GM18870 (cell line): ENCODE measurements at regions not wholly inside any gene's neighbourhood (a gene's known extent, or its start where the extent isn't known, plus 50 kb on each side); places are given as distances from the start of the nearest gene placed in this dataset.

Experiments used
- ATAC-seq: cut with Tn5 transposase; IDR thresholded peaks from one replicate; pipeline ENCODE4 v1.9.1; 2021; ENCODE audit warnings: moderate library complexity; ENCODE audit not compliant: unreplicated experiment

DNA sequence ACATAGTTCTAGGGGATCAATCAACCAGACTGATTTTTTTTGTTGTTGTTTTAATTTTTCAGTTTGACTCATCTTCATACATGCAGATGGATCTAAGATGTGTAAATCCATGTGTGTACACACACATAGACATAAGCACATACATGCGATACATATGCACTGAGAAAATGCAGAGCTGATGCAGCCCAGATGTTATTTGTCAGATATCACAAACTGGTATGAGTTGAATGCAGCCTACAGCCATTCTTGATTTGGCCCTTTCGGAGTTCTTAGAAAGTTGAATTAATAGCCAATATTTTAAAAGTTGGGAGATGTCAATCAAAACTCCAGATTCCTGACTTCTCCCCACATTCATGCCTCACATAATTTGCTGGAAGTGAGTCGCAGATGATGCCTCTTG, 180.4 kb downstream of the SPATA18 start:
- no peak for ATAC-seq

- no peak for ATAC-seq
These were observed 183.7 kb downstream of the SPATA18 start for GRCh38 chr4:52234561-52235440.

DNA sequence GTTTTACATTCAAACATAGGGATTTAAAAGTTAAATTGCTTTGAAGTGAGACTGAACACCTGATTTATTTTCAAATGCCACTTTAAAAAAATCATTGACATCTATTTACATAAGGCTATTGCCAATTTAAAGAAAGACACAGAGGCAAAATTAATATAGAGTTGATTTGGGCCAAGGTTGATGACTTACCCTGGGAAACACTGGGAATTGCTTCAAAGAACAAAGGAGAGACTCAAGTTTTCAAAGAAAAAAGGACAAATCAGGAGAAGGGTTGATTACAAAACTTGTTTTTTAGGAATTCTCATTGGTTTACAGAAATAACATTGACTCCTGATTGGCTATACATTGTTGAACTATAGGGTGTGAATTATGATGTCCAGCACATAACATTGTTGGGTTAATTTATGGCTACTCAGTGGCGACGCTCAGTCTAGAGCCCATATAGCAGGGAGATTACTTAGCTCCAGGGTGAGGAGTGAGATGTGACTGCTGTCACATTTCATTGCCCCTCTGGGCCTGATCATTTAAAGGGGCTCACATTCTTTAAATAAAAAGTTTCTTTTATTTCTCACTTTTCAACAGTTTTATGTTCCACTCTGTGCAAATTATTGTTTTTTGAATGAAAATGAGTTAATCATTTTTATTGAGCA, 184.6 kb downstream of the SPATA18 start:
- no peak for ATAC-seq

GRCh38 chr4:52241916-52242315, 190.8 kb downstream of the SPATA18 start:
- ATAC-seq, result no peak

- no peak for ATAC-seq
These were observed 192.3 kb downstream of the SPATA18 start for GRCh38 chr4:52243367-52243766.

DNA sequence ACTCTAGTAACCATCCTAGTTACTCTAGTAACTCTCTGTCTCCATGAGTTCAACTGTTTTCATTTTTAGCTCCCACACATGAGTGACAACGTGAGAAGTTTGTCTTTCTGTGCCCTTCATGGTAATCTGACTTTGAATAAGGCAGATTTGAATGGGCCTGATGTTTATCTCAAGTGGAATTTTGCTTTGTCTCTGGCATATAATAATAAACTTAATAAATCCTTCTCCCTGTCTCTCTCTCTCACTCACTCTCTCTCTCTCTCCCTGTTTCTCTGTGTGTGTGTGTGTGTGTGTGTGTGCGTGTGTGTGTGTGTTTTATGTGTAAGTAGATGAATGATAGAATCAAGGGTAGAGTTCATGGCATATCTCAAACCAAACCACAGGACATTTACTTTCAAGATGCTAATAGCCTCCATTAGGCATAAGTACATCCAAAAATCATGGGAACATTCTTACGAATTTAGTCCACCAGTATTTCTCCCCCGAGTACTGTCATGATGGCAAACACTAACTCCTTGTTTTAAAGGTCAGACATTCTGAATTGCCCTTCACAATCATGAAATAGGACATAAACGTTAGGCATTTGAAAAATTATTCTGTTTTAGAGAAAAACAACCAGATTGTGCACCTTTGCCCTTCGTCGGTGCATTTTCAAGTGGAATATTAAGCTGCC, 193.1 kb downstream of the SPATA18 start:
- no peak for ATAC-seq

- ATAC-seq, result no peak
These were observed 193.7 kb downstream of the SPATA18 start for GRCh38 chr4:52244848-52245247.

- no peak for ATAC-seq
These were observed 195.7 kb downstream of the SPATA18 start for GRCh38 chr4:52246827-52247226.

DNA sequence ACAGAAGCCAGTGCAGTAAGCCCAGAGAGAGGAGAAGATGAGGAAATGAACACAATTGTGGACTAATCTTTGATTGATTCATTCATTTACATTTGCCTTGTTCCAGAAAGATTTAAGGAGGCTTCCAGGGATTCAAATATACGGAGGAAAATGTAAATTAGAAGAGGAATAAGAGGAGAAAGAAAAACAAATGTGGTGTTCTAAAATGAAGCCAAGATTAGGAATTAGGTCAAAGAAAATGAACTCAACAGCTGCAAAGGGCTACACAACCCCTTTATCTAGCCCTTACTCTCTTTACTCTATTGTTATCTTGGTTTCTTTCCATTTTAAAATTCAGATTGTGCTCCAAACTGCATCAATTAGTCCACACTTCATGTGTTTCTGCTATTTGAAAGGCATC, 196.8 kb downstream of the SPATA18 start:
- no peak for ATAC-seq

- ATAC-seq, result no peak
These were observed 197.7 kb downstream of the SPATA18 start for GRCh38 chr4:52248820-52249219.

DNA sequence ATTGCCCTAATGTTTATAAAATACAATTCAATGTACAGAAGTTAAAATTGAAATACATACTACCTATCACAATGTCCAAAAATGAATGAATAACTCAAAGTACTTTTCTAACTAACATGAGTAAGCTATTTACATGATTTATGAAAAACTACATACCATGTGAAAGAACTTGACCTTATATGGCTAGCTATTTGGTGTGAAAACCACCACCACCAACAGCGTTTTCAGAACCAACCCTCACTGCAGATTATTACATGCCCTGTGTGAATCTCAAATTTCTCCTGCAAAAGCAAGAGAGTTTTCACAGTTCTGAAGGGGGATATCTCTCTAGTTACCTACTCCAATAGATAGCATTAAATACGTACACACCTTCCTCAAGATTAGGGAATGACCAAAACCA, 198.5 kb downstream of the SPATA18 start:
- ATAC-seq, result no peak

DNA sequence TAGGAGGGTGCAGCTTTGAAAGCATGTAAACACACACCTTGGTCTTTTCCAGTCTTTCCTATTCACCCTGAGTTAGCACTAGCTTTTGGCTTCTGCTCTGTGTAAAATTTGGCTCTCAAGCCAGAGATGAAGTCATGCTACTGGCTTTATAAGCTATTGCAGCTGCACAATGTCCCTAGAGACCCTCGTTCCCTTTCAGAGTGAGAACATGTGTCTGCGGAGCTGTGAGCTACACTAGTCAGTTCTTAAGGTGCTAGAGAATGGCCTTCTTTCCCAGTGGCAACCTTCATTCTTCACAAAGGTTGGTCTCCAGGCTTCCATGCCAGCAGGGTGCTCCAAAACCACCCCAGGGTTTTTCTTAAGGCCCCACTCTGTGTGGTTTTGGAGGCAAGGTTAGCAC, 199.1 kb downstream of the SPATA18 start:
- no peak for ATAC-seq

GRCh38 chr4:52251864-52252263, 200.8 kb downstream of the SPATA18 start:
- no peak for ATAC-seq

DNA sequence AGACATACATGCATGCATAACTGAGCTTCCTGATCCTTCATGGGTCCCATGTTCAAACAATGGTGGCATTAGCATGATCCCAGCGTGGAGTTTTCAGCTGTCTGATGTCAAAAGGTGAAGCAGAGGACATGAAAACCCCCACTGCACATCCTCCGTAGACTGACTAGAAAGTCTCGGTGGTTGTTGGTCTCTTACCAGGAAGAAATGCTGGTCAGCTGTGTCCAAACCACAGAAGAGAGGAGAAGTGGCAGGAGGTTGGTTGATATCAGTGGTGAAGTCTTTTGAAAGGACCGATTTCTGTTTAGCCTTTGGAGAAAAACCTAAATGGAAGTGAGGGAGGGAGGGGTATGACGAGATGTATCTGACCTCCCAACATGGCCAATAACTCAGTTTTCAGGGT, 201.9 kb downstream of the SPATA18 start:
- ATAC-seq, result no peak

DNA sequence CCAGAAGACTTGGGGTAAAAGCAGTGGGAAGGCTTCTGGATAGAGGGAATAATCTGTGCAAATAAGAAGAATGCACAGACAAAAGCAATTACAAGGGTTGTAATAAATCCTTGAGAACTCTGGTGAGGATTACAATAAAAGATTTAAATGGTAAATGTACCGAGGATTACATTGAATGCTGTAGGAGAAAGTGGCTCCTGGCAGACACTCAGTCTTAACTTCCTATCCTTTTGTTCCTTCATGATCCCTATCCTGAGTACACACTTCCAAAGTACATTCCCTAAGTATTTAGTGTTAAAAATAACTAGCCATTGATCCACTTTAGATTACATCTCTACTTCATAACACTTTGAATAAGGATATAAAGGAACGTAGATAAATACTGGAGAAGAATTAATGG, 205.4 kb downstream of the SPATA18 start:
- no peak for ATAC-seq

- no peak for ATAC-seq
These were observed 208.9 kb downstream of the SPATA18 start for GRCh38 chr4:52259978-52260377.

DNA sequence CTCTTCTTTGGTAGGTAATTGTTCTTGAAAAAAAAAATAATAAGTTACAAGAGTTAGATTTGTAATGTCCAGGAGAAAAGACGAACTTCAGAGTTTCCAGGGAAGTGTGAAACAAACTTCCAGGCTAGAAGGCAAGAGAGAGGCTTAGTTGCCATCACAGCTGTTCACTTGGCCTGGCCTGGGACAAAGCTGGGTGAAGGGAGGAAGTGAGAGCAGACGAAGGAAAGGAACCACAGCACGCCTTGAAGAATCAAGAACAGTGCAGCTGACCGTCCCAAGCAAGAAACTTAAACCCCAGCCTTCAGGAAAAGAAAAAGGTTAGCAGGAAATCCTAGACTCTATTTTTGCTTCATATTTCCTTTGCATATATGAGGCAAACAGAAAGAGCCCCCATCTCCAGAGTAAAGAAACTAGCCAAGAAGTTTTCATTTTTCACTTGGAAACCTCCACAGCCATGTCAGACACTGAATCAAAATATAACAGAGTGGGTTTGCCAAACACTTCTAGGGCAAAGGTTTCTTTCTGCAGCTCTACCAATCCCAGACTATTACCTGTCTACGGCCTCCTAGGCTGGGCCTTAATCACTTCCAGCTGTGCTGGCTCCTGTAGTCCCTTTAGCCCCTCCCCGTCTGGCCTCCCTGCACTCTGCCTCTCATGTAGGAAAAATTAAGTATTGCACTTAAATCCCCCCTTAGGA, 209.6 kb downstream of the SPATA18 start:
- no peak for ATAC-seq

- no peak for ATAC-seq
These were observed 212.5 kb downstream of the SPATA18 start for GRCh38 chr4:52263607-52264006.

DNA sequence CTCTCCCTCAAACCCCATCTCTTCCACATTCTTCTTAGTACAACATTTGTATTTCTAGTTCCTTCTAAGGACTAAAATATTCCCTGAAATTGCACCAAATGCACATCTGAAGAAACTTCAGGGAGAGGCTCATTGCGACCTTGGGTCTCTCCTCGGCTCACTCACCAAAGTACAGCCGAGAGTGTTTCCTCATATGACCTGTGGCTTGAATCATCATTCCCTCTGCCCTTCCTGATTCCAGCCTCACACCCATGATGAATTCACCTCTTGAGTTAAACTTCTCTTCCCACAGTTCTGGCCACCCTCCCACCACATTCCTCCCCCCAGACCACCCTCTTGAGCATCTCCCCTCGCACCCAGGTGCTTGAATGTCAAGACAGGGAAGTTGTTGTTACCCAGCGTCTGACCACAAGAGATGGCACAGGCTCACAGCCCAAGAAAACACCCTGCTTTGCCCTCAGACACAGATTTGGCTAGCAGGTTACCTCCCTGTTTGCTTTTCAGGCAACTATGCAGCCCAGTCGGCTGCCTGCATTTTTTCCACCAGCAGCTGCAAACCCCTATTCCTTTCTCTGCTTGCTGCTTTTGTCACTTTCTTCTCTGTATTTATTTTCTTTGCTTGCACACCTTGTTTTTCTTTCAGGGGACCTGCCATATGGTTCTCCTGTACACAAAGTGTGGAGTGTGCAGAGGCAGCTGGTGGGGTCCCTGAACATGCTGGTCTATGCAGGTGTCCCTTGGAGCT, 214.8 kb downstream of the SPATA18 start:
- no peak for ATAC-seq

GRCh38 chr4:52266537-52267137, 215.5 kb downstream of the SPATA18 start:
- no peak for ATAC-seq
